Transverse colon (tissue), 4 donors: ENCODE measurements at regions not wholly inside any gene's neighbourhood (a gene's known extent, or its start where the extent isn't known, plus 50 kb on each side); places are given as distances from the start of the nearest gene placed in this dataset.

Experiments
- CTCF ChIP-seq, 5 experiments: fragments of 200-600 bp in 3 of 5; fragments of 450-650 bp in 2 of 5; sonication (generic) in 3 of 5; IDR thresholded peaks; 1 replicate in 2 of 5; 2 replicates in 3 of 5; pipeline ENCODE4 v1.5.1; 2016 to 2017; ENCODE audit warnings: antibody characterized with exemption in 5 of 5, inconsistent platforms in 3 of 5, mild to moderate bottlenecking in 2 of 5, moderate library complexity in 1 of 5
- EP300 ChIP-seq: sonication (generic); formaldehyde crosslinking; IDR thresholded peaks from one replicate; pipeline ENCODE4 v1.6.1; 2017; ENCODE audit warnings: antibody characterized with exemption, low read depth
- POLR2A ChIP-seq: fragments of 450-650 bp; IDR thresholded peaks from one replicate; pipeline ENCODE4 v1.6.1; 2016; ENCODE audit warnings: antibody characterized with exemption, mild to moderate bottlenecking, moderate library complexity
- POLR2AphosphoS5 ChIP-seq, 3 donors: sonication (generic); formaldehyde crosslinking; IDR thresholded peaks; one replicate each; pipeline ENCODE4 v1.6.1; 2016; ENCODE audit warnings: antibody characterized with exemption in 3 of 3

- TF ChIP-seq CTCF (IDR thresholded peaks at IDR 0.05) (no peak), POLR2A (no peak), POLR2AphosphoS5 (IDR thresholded peaks at IDR 0.05) (no peak), EP300 (no peak)
Measured at GRCh38 chr2:180062178-180062577, 55.1 kb upstream of the CWC22 start.
